ENCODE measurements at regions not wholly inside any gene's neighbourhood (a gene's known extent, or its start where the extent isn't known, plus 50 kb on each side); places are given as distances from the start of the nearest gene placed in this dataset.

DNA sequence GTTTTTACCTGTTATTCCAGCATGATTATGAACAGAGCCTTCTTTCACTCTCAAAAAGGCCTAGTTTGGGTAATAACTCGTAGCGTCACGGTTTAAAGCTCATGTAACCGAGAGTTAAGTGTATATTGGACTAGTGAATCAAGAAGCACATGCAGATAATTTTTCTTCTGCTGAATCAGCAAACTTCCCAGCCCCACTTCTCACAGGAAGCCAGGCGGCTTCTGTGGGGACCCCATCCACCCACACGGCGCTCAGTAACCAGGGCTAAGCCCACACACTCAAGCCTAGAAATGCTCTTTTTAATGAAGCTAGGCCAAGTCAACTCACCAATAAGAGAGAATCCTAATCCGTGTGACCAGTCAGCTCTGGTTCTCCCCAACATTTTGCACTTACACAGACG, 191.2 kb upstream of the MGMT start:
- TF ChIP-seq, protein P1, sequence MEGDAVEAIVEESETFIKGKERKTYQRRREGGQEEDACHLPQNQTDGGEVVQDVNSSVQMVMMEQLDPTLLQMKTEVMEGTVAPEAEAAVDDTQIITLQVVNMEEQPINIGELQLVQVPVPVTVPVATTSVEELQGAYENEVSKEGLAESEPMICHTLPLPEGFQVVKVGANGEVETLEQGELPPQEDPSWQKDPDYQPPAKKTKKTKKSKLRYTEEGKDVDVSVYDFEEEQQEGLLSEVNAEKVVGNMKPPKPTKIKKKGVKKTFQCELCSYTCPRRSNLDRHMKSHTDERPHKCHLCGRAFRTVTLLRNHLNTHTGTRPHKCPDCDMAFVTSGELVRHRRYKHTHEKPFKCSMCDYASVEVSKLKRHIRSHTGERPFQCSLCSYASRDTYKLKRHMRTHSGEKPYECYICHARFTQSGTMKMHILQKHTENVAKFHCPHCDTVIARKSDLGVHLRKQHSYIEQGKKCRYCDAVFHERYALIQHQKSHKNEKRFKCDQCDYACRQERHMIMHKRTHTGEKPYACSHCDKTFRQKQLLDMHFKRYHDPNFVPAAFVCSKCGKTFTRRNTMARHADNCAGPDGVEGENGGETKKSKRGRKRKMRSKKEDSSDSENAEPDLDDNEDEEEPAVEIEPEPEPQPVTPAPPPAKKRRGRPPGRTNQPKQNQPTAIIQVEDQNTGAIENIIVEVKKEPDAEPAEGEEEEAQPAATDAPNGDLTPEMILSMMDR (IDR thresholded peaks at IDR 0.05) = no peak
- Histone ChIP-seq H3K4me3 (ENCODE audit: low read depth in 1 of 2, low read length in 1 of 2) (no peak overlapping the region), H3K4me1 (ENCODE audit: control insufficient read depth in 1 of 2, insufficient read depth in 1 of 2, low read depth in 1 of 2, low read length in 1 of 2) (no peaks in the 10 kb centered on the region)

DNA sequence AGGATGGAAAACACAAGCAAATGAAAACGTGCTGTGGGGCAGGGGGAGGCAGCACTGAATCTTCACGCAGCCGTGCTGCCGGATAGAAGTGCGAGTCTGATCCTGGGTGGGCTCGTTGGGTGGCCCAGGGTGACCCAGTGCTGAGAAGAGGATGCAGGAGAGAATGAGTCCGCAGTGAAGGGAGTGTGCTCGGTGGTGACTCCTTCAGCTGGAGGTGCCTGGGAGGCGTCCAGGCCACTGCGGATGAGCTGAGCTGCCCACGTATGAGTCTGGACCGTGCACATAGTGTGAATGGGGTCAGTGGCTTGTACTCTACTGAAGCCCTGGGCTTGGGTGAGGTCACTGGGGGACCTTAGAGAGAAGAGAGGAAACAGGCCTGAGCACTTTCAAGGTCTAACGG, 190.0 kb upstream of the MGMT start:
- H3K9me3 ChIP-seq = no peaks in the 10 kb centered on the region
- H3K4me1 ChIP-seq (ENCODE audit: control insufficient read depth in 1 of 2, insufficient read depth in 1 of 2, low read depth in 1 of 2, low read length in 1 of 2) = no peaks in the 10 kb centered on the region
- no peak overlapping the region for H3K27ac ChIP-seq
- no peak overlapping the region for H3K4me3 ChIP-seq (ENCODE audit: low read depth in 1 of 2, low read length in 1 of 2)
- H3K27me3 ChIP-seq = no peaks in the 10 kb centered on the region
- no peaks in the 10 kb centered on the region for H3K36me3 ChIP-seq
- TF ChIP-seq, protein P1 (IDR thresholded peaks at IDR 0.05) = no peak

More for the DNA sequence above, 191.2 kb upstream of the MGMT start:
- Histone ChIP-seq H3K27ac (no peak overlapping the region), H3K9me3 (no peaks in the 10 kb centered on the region), H3K36me3 (no peaks in the 10 kb centered on the region), H3K27me3 (no peaks in the 10 kb centered on the region)

DNA sequence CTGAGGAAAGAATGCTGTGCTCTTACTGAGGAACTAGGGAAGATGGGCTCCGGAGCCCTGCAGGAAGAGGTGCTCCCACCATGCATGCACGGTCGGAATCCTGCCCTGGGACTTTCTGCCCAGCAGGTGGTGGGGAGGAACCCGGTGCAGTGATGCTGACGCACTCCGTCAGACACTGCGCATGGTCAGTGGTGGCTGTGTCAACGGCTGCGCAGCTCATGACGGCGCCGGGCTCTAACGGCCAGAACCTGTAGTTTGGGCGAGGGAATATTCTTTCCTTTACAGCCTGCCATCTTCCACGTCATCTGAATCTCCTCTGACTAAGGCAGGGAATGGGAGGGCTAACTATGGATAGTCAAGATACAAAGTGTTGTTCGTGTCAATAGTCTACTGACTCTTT, 189.2 kb upstream of the MGMT start:
- no peak overlapping the region for H3K27ac ChIP-seq
- H3K27me3 ChIP-seq = no peaks in the 10 kb centered on the region
- H3K4me1 ChIP-seq (ENCODE audit: control insufficient read depth in 1 of 2, insufficient read depth in 1 of 2, low read depth in 1 of 2, low read length in 1 of 2) = no peaks in the 10 kb centered on the region
- H3K4me3 ChIP-seq (ENCODE audit: low read depth in 1 of 2, low read length in 1 of 2) = no peak overlapping the region
- no peaks in the 10 kb centered on the region for H3K9me3 ChIP-seq
- TF ChIP-seq, protein P1 (IDR thresholded peaks at IDR 0.05) = no peak
- no peaks in the 10 kb centered on the region for H3K36me3 ChIP-seq

DNA sequence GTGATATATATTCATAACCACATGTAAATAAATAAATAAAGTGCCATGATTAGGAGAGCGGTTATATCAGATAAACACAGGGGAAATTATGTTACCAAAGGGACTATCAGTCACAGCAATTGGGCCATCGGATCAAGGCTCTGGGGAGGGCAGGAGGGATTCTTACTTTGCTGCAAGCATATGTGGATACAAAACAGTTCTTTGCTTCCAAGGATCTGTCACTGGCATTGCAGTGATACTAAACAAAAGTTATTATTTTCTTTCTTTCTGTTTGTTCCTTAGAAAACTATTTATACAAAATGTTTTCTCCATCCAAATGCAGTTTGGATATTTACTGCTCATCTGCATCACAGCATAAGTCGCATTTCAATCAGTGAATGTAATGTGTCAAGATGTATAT, 188.4 kb upstream of the MGMT start:
- Histone ChIP-seq H3K4me3 (ENCODE audit: low read depth in 1 of 2, low read length in 1 of 2) (no peak overlapping the region), H3K27me3 (no peaks in the 10 kb centered on the region), H3K27ac (no peak overlapping the region), H3K9me3 (no peaks in the 10 kb centered on the region), H3K4me1 (ENCODE audit: control insufficient read depth in 1 of 2, insufficient read depth in 1 of 2, low read depth in 1 of 2, low read length in 1 of 2) (no peaks in the 10 kb centered on the region), H3K36me3 (no peaks in the 10 kb centered on the region)
- TF ChIP-seq, protein P1 (IDR thresholded peaks at IDR 0.05) = no peak

DNA sequence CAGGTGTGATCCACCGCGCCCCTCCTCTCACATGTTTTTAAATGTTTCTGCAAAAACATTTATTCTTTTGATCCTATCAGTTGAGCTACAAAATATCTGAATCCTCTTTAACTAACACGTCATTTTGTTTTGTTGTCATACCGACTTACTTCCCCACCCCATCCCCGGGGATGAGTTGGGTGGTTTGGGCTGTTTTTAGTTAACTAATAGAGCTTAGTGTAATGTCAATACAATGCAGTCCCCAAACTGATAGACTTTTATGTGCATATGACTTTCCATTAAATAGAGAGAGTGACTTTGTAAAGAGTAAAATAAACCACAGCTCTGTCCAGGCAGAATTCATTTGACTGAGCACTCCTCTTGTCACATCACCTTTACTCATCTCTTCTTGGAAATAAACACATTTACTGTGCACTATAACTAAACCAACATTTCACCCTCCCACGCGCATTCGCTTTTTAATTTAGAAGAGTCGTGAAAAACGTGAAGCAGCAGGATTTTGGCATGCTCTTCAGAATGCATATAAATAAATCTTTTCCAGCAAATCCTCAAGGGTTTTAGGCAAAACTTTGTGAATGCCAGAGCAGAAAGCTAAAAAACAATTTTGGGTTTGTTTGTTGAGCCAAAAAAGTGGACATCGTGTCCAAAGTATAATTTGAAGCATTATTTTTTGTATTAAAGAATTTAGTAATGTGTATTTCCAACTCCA, 187.4 kb upstream of the MGMT start:
- Histone ChIP-seq H3K4me1 (ENCODE audit: control insufficient read depth in 1 of 2, insufficient read depth in 1 of 2, low read depth in 1 of 2, low read length in 1 of 2) (no peaks in the 10 kb centered on the region), H3K27ac (no peak overlapping the region), H3K36me3 (no peaks in the 10 kb centered on the region), H3K27me3 (no peaks in the 10 kb centered on the region), H3K9me3 (no peaks in the 10 kb centered on the region), H3K4me3 (ENCODE audit: low read depth in 1 of 2, low read length in 1 of 2) (no peak overlapping the region)
- TF ChIP-seq, protein P1 (IDR thresholded peaks at IDR 0.05) = no peak
